NCI-H82 (cell line): ENCODE measurements at regions not wholly inside any gene's neighbourhood (a gene's known extent, or its start where the extent isn't known, plus 50 kb on each side); places are given as distances from the start of the nearest gene placed in this dataset.

Experiments used
- DNase-seq: peaks from one replicate; lab custom pipeline; 2025; lab: John Stamatoyannopoulos, UW

DNA sequence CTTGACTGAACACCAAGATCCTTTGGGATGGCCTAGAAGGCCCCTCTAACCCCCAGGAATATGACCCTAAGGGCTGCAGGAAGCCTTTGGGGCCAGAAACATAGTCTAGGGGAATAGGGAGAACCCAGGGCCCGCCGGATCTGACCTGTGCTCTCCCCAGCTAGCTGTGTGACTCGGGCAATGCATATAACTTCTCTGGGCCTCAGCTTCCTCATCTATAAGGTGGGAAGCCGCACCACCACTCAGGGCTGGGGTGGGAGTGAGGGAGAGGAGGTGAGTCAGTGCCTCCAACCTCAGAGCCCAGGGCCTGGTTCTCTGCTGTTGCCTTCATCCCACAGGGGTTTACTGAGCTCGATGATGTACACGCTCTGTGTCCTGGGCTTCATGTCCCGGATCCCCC, 434.4 kb downstream of the PTPRU start:
- no peak for DNase-seq

DNA sequence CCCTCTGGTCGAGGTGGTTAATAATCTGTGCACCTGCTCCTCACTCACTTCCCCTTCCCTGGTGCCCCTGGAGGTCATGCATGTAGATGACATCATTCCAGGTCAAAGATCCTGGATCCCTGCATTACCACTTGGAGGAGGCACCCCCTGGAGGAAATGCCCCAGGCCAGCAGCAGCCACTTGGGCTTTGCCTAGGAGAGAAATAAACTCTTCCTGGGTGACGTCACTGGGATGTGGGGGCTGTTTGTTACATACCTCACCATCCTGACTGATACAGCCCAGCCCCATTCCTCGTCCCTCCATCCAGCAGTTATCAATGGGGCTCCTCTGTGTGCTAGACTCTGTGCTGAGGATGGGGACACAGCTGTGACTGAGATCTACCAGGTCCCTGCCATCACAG, 433.6 kb downstream of the PTPRU start:
- DNase-seq: no peak

DNA sequence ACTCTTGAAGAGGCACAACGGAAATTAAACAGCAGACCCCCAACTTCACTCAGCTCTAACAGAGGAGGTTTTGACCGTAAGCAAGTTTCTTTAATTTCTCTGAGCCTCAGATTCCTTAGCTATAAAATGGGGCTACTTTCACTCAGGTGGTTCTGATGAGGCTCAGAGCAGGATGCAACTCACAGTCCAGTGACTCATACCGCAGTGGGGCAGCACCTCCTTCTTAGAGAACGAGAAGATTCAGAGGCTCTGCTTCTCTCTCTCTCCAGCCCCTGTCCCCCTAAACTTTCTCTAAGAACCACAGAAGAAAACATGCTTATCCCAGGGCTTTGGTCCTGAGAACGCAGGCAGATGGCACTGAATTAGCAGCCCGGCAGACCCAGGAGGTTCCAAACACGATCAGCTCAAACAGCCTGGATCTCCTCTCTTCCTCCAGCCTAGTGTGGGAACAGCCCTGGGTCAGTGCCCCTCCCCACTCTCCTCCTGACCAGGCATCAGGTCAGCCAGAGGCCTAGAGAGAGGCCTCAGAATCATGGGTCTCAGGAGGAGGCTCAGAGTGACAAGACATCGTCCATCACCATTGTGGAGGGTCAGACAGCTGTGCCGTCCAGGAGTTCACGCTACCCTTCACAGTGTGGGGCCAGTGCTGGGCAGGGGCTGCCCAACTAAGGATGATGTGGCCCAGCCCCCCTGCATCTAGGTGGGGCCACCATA, 433.0 kb downstream of the PTPRU start:
- DNase-seq: peak; percentile 38

DNA sequence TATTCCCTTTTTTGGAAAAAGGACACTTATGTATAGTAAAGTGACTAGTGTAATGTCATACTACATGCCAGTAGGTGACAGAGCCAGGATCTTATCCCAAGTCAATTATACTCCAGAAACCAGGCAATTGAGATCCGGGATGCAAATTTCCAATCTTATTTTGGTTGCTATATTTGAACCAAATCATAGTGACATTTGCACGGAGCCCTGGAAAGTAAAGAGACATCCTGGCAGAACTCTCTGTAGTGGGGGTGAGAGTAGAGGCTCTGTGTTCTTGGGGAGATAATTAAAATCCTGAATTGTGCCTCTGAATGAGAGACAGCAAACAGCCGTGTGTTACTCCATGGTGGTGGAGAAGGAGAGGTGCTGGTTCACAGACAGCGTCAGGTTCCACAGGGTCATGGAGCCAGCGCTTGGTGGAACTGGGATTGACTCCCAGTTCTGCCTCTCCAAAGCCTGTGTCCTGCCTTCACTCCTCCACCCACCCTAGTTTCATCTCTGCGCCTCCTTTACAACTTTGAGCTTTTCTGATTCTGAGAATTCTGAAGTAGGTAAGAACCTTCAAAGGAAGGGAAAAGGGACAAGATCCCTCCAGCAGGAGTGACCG, 432.3 kb downstream of the PTPRU start:
- DNase-seq: no peak

DNA sequence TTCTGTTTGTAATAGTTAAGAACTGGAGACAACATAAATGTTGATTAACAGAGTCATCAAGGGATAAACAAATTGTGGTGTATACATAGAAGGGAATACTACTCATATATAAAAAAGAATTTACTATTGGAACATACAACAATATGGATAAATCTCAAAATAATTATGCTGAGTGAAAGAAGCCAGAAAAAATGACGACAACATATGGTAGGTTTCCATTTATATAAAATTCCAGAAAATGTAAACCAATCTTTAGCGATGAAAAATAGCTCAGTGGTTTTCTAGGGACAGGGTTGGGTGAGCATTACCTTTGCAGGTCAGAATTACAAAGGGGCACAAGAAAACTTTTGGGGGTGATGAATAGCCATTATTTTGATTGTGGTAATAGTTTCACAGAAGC, 431.6 kb downstream of the PTPRU start:
- DNase-seq: no peak

DNA sequence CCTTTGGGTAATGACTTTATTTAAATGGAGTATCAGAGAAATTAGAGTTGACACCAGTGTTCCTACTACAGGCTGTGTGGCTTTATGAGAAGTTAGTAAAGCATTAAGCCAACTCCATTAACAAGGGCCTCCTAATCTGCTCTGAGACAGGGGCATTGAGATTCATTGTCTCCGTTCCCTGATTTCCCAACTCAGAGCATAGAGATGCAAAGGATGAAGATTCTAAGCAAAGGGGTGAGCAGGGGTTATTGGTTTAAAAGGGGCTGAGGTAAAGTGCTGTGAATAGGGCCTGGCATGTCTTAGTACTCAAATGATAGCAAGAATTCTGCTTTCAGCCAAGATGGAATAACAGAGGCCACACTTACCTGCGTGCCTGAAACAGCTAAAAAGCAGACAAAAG, 428.4 kb downstream of the PTPRU start:
- DNase-seq: peak; percentile 80

DNA sequence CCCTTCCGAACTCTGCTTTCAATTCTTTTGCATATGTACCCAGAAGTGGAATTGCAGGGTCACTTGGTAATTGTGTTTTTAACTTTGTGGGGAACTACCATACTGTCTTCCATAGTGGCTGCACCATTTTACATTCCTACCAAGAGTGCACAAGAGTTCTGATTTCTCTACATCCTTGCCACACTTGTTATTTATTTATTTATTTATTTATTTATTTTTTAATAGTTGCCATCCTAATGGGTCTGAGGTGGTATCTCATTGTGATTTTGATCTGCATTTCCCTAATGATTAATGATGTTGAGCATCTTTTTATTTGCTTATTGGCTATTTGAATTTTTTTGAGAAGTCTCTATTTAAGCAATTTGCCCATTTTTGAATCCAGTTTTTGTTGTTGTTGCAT, 422.4 kb downstream of the PTPRU start:
- DNase-seq: no peak

DNA sequence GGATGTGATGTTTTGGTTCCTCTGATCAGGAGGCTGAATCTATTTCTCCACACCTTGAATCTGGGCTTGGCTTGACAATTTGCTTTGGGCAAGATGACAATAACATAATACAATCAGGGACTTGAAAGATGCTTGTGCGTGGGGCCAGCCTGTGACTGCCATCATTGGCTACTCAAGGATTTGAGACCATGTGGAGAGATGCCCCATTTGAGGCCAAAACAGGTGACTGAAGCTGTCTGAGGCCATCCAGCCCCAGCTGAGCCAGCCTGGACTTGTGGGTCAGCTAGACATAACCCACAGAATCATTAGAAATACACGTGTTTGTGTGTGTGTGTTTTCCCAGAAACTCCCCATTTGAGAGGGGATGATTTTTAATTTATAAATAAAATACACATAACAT, 421.5 kb downstream of the PTPRU start:
- no peak for DNase-seq

DNA sequence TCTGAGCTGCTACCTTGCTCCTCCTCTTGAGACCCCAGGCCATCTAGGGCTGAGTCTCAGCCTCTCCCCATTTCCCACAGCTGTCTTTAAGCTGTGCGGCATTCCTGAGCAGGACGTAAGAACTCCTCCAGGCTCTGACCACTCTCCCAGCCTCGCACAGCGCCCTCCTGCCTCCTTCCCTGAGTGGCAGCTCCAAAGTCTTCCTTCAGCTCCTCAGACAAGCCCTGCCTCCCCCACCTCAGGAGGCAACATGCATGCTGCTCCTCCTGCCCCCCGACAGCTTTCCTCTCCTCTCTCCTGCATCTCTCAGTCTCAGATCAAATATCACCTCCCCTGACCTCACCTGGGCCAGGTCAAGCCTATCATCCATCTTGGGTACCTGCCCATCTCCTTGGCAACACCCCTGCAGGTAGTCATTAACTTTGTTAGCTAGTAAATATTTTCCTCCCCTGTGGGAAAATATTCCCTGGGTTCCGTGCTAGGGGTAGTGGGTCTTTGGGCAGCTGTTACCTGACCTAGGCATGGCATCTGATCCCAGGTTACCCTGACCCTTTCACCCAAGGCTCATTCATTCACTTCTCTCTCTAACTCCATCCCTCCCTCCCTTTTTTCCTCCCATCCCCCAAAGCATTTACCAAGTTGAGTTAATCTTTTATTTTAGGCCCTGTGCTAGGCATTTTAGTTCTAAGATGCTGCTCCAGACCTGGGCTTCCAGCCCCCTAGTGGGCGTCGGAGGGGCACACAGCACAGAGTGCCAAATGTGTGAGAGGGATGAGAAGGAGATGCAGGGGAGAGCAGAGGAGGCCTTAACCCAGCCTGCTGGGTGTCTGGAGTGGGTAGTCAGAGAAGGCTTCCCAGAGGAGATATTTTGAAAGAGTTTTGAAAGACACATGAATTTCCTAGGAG, 419.9 kb downstream of the PTPRU start:
- peak; percentile 66 for DNase-seq

DNA sequence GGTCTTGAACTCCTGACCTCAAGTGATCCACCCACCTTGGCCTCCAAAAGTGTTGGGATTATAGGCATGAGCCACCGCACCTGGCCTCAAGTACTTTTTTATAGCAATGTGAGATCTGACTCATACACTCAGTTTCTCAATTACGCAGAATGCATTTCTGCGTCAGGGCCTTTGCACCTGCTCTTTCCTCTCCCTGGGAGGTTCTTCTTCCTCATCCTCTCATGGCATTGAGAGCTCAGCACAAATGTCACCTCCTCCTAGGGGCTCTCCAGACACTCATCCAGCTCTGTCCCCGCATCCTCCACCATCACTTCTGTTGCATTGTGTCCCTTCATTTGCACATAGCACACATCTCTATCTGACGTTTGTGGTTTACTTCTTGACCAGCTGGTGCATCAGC, 418.8 kb downstream of the PTPRU start:
- DNase-seq: no peak

DNA sequence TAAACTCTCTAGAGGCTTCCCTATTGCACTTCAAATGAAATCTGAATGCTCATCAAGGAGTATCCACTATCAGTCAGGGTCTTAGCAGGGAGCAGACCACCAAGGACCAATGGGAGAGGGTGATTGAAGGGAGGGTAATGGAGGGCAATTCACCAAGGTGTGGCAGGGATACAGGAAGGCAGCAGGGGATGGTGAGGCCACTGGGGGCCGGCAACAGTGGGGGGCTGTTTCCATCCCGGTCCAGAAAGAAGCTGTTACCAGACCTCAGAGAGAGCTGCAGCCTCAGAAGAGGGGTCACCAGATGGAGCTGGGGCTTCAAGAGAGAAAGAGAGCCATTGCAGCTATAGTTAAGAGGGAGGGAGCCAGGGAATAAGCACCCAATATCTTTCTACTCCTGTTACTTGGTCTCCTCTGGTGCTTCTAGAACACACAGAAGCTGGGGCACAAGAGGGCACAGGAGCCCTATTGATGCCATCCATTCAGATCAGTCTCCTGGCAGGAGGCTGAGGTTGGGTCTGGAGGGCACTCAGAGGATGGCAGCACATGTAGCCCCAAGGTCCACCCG, 417.6 kb downstream of the PTPRU start:
- no peak for DNase-seq

DNA sequence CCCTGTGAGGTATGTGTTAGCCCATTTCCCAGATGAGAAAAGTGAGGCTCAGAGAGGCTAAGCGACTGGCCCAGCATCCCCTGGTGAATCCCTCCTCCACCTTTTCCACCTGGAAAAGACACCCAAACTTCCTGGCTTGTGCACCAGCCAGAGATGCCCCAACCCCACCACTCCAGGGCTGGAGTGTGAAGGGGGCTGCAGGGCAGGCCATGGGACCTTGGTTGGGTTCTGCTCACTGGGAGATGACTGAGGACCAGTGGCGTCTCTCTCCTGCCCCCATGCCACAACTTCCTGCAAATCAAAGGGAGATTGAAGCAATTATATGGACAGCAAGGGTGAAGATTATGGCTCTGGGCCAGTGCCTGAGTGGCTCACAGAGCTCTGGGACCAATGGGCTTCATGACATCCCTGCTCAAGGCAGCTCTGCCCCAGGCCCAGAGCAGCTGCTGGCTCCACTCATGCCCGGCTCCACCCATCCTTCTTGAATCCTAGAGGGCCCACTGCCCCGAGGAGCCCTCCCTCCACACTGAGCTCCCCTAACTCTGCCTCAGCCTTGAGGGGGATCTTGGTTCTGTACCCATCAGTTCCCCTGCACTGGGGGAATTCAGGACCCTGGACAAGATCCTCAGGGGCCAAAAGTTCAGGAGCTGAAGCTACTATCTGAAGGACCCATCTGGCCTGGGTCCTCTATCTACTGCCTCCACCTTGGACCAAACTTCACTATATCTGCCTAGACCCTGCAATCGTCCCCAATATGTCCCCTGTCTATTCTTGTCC, 416.9 kb downstream of the PTPRU start:
- no peak for DNase-seq

DNA sequence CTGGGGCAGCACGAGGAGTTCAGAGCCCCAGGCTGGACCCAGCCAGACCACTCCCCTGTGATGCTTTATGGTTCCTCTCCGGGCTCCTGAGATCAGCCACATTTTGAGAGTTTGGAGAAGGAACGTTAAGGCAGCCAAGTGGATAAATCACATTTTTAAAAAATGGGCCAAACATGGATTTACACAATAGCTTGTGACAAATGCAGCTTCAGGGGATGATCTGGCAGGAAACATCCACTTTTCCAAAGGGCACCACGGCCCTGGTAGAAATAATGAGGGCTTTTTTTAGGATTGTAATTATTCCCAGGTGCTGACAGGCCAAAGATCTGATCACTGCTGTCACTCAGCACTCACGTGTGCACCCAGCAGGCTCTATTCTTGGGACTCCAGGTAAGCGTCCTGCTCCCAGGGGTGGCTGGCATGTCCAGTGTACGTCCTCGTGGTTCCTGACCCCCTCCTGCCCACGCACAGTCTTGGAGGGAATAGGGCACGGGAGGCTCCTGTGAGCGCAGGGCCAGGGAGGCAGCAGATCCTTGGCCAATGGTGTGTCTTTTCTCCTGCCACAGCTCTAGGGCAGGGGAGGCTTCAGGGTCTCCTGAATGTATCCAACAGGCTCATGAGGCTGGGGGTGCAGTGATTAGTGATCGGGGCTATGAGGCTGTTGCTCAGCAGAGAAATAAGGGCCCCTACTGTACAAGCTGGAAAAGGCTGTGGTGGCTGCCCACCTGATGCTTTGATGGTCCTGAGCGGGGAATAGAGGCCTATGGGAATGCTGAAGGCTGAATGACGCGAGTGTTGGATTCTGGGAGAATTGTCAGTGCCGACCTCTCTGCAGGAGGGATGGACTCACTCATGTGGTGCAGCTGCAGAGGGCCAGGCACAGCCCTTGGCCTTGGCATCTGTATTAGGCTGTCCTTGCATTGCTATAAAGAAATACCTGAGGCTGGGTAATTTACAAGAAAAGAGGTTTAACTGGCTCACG, 415.7 kb downstream of the PTPRU start:
- DNase-seq: no peak

DNA sequence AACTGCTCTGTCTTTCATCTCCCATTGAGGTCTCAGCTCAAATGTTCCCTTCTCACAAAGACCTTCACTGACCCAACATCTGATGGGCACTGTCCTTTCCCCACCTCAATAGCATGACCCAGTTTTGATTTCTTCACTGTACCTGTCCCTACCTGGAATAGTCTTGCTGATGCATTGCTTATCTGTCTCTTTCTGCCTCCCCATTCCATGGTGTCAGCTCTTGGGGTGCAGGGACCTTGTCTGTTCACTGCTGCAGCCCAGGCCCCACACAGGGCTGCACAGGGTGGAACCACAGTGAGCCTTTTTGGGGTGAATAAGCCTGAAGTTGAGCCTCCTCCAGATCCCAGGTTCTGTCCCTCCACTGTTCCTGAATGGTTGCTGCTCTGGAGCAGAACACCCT, 414.9 kb downstream of the PTPRU start:
- no peak for DNase-seq

DNA sequence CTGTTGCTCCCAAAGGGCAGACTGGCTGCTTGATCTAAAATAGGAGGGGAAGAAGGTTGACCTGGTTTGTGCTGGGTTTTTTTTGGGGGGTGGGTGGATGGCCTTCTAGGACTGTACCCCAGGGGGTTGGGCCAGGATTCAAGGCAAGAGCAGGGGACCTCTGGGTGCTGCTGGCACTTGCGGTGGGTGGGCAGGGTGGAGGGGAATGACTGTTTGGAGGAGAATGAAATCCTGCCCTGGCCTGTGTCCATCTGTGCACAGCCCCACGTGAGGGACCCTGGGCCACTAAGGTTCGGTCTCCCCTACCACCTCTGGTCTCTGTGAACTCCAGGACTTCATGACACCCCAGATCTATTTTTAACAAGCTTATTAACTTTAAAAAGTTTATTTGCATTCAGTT, 414.2 kb downstream of the PTPRU start:
- DNase-seq: no peak

DNA sequence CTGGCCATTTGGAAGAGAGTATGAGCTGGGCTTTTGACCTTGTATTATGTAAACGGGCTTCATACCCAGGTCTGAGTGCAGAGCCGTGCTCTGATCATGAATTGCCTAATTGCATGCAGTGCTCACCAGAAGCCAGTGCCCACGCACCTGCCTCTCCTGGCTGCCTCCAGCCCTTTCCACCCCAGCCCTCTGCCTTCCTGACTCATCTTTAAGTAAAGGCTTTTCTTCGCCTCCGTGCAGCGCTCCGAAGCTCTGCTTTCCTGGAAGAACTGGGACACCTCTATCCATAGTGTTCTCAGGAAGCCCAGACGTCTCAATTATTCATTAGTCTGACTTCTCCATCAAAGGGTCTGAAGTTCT, 413.7 kb downstream of the PTPRU start:
- DNase-seq: no peak

DNA sequence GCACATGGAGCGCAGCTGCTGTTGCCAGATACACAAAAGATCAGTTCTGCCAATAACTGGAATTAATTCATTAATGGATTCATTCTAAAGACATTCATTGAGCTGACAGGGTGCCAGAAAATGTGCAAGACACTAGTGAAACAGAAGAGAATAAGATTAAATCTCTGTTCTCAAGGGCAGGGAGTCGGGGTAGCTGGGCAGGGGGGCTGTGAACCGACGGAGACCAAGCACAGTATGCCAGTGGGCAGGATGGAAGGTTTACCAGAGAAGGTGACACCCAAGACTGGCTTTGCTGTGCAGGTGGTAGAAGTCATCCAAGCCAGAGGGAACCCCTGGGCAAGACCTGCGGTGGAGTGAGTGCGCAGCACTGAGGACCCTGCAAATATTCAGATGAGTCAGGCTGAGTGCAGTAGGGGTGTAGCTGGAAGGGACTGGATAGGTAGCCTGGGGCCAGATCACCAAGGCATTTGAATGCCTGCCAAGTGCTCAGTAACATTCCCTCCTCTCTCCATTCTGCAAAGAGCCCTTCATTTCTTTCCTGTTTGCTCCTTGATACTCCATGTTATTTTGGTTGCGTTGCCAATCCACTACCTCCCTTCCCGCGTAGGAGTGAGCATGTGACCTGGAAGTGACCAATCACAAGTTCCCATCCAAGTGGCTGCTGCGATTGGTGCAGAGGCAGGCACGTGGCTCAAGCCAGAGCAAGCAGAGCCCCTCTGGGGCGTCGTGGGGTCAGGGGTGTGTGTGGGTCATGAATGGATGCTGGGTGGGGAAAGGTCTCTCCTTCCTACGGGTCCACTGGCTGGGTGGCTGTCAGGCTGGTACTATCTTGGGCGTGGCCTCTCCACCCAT, 413.1 kb downstream of the PTPRU start:
- no peak for DNase-seq

DNA sequence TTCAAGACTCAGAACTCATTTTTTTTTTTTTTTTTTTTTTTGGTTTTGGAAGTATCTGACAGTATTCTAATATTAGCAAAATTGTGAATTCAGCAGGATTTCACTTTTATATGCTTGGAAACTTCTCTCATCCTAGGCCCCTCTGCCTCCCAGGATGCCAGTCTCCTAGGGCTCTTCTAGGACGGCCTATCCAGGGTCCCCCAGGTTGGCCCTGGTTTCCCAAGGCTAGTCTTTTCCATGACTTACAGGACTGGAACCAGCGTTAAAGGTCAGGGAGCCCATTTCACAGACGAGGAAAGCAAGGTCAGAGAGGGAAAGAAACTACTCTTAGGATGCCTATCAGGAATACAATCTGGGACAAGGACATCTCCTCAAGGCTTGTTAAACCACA, 412.5 kb downstream of the PTPRU start:
- DNase-seq: no peak

DNA sequence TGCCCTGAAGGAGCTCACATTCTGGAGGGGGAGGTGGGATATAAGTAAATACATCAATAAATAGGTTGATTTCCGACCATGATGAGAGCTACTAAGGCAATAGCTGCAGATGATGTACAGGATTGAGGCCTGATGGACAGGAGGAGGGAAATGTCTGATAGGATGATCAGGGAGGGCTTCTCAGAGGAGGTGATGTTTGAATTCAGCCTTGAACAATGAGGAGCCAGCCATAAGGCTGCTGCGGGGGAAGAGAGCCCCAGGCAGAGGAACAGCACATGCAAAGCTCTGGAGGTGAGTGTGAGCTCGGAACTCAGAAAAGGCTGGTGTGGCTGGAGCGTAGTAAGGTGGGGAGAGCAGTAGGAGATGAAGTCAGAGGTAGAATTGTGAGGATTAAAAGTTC, 411.7 kb downstream of the PTPRU start:
- no peak for DNase-seq

DNA sequence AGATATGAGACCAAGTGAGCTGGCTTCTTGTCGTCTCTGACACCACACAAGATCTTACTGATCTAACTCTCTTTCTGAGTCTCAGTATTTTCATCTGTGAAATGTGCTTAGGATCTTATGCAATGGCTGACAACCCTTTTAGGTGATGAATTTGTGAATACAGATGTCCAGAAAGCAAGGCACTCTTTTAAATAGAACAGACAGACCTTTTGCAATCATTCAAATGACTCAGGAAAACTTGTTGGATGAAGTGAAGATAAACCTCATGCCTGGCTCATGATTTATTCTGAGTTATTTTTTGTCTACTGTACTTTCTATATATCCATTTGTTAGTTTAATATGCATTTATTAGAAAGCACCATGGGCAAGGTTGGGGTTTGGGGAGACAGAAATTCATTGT, 411.3 kb downstream of the PTPRU start:
- DNase-seq: no peak
